ENCODE measurements at regions not wholly inside any gene's neighbourhood (a gene's known extent, or its start where the extent isn't known, plus 50 kb on each side); places are given as distances from the start of the nearest gene placed in this dataset.
"Not testable (repeated sequence)": the region's sequence is repeated elsewhere in the genome, so short reads cannot be mapped to it uniquely, and the experiment has no call there.

- not testable (repeated sequence) for DNase-seq
Observed at GRCh38 chr7:153976745-153977144, 75.5 kb upstream of the DPP6 start.

GRCh38 chr7:153983186-153983585, 69.0 kb upstream of the DPP6 start:
- not testable (repeated sequence) for DNase-seq

- not testable (repeated sequence) for DNase-seq
Observed at GRCh38 chr7:153989066-153989627, 63.1 kb upstream of the DPP6 start.

GRCh38 chr7:153989742-153990425, 62.3 kb upstream of the DPP6 start:
- DNase-seq: not testable (repeated sequence)

- DNase-seq: not testable (repeated sequence)
Observed at GRCh38 chr7:153991471-153991870, 60.7 kb upstream of the DPP6 start.

- DNase-seq: not testable (repeated sequence)
Observed at GRCh38 chr7:153993402-153993801, 58.8 kb upstream of the DPP6 start.

- DNase-seq: not testable (repeated sequence)
Observed at GRCh38 chr7:153998896-153999295, 53.3 kb upstream of the DPP6 start.

Data from DMS153 (cell line).